H9 (cell line): ENCODE measurements at regions not wholly inside any gene's neighbourhood (a gene's known extent, or its start where the extent isn't known, plus 50 kb on each side); places are given as distances from the start of the nearest gene placed in this dataset.

Experiments
- DNase-seq: peaks from one replicate; pipeline ENCODE4 v3.0.0-alpha.2; 2017
- H2AFZ ChIP-seq: one replicate; pipeline ENCODE4 v1.6.1; 2013; ENCODE audit warnings: mild to moderate bottlenecking, low read length, control low read depth, moderate library complexity
- H2AK5ac ChIP-seq: 2 replicates; pipeline ENCODE4 v1.6.1; 2013; ENCODE audit warnings: low read length, control low read depth, mixed read lengths; ENCODE audit not compliant: insufficient read length
- H2BK120ac ChIP-seq: one replicate; pipeline ENCODE4 v1.6.1; 2013; ENCODE audit warnings: low read depth, mild to moderate bottlenecking, low read length, control low read depth, inconsistent platforms; ENCODE audit not compliant: poor library complexity, severe bottlenecking
- H2BK12ac ChIP-seq: 2 replicates; pipeline ENCODE4 v1.6.1; 2013; ENCODE audit warnings: low read length, control low read depth, mixed read lengths, low read depth; ENCODE audit not compliant: insufficient read length
- H2BK15ac ChIP-seq: 2 replicates; pipeline ENCODE4 v1.6.1; 2013; ENCODE audit warnings: low read depth, low read length, control low read depth
- H2BK20ac ChIP-seq: one replicate; pipeline ENCODE4 v1.6.1; 2013; ENCODE audit warnings: low read depth, mild to moderate bottlenecking, low read length, control low read depth, inconsistent platforms; ENCODE audit not compliant: poor library complexity, severe bottlenecking
- H2BK5ac ChIP-seq: 2 replicates; pipeline ENCODE4 v1.6.1; 2013; ENCODE audit warnings: low read length, control low read depth, mixed read lengths; ENCODE audit not compliant: insufficient read length
- H3K14ac ChIP-seq: 2 replicates; pipeline ENCODE4 v1.6.1; 2013; ENCODE audit warnings: low read length, control low read depth; ENCODE audit not compliant: insufficient read depth
- H3K18ac ChIP-seq: 2 replicates; pipeline ENCODE4 v1.6.1; 2013; ENCODE audit warnings: low read depth, mild to moderate bottlenecking, mixed read lengths, low read length, control low read depth; ENCODE audit not compliant: insufficient read length
- H3K23ac ChIP-seq: 2 replicates; pipeline ENCODE4 v1.6.1; 2013; ENCODE audit warnings: low read length, control low read depth, mixed read lengths, low read depth; ENCODE audit not compliant: insufficient read length
- H3K23me2 ChIP-seq: 2 replicates; pipeline ENCODE4 v1.6.1; 2013; ENCODE audit warnings: low read depth, mild to moderate bottlenecking, mixed read lengths, low read length, control low read depth; ENCODE audit not compliant: insufficient read length, poor library complexity, severe bottlenecking
- H3K27ac ChIP-seq: 2 replicates; pipeline ENCODE4 v1.5.1; 2013; ENCODE audit warnings: low read length, control low read depth, mixed read lengths, low read depth; ENCODE audit not compliant: insufficient read length
- H3K27me3 ChIP-seq: 2 replicates; pipeline ENCODE4 v1.6.1; 2013; ENCODE audit warnings: low read length, control low read depth, inconsistent platforms; ENCODE audit not compliant: insufficient read depth
- H3K4ac ChIP-seq: 2 replicates; pipeline ENCODE4 v1.6.1; 2013; ENCODE audit warnings: low read depth, mild to moderate bottlenecking, control low read depth, inconsistent platforms, low read length, moderate library complexity
- H3K4me1 ChIP-seq: 2 replicates; pipeline ENCODE4 v1.6.1; 2013; ENCODE audit warnings: low read length, control low read depth, inconsistent platforms; ENCODE audit not compliant: insufficient read depth
- H3K4me2 ChIP-seq: 2 replicates; pipeline ENCODE4 v1.6.1; 2013; ENCODE audit warnings: low read length, control low read depth, mixed read lengths; ENCODE audit not compliant: insufficient read length, insufficient read depth
- H3K56ac ChIP-seq: 2 replicates; pipeline ENCODE4 v1.6.1; 2013; ENCODE audit warnings: low read depth, mild to moderate bottlenecking, mixed read lengths, low read length, control low read depth; ENCODE audit not compliant: insufficient read length
- H3K79me1 ChIP-seq: 2 replicates; pipeline ENCODE4 v1.6.1; 2013; ENCODE audit warnings: low read depth, mild to moderate bottlenecking, moderate library complexity, low read length, control low read depth, inconsistent platforms; ENCODE audit not compliant: insufficient read depth, poor library complexity, severe bottlenecking
- H3K79me2 ChIP-seq: 2 replicates; pipeline ENCODE4 v1.6.1; 2013; ENCODE audit warnings: low read length, control low read depth, inconsistent platforms; ENCODE audit not compliant: insufficient read depth
- H3K9ac ChIP-seq: 2 replicates; pipeline ENCODE4 v1.6.1; 2013; ENCODE audit warnings: low read length, control low read depth, mixed read lengths; ENCODE audit not compliant: insufficient read length; ENCODE audit errors: extremely low read depth
- H3K9me3 ChIP-seq: one replicate; pipeline ENCODE4 v1.6.1; 2013; ENCODE audit warnings: low read depth, low read length, inconsistent platforms; ENCODE audit not compliant: control insufficient read depth
- H3T11ph ChIP-seq: one replicate; pipeline ENCODE4 v1.6.1; 2013; ENCODE audit warnings: mild to moderate bottlenecking, low read length, control low read depth, inconsistent platforms
- H4K20me1 ChIP-seq: one replicate; pipeline ENCODE4 v1.6.1; 2013; ENCODE audit not compliant: control insufficient read depth, insufficient read length, insufficient read depth
- H4K5ac ChIP-seq: 2 replicates; pipeline ENCODE4 v1.6.1; 2013; ENCODE audit warnings: low read depth, mild to moderate bottlenecking, mixed read lengths, low read length, control low read depth; ENCODE audit not compliant: insufficient read length
- H4K8ac ChIP-seq: replicated peaks from 2 replicates; pipeline ENCODE4 v1.6.1; 2013; ENCODE audit warnings: low read length, control low read depth, mixed read lengths, low read depth; ENCODE audit not compliant: insufficient read length
- H4K91ac ChIP-seq: 2 replicates; pipeline ENCODE4 v1.6.1; 2013; ENCODE audit warnings: low read depth, mild to moderate bottlenecking, moderate library complexity, mixed read lengths, low read length, control low read depth; ENCODE audit not compliant: insufficient read length
- H3K27ac Mint-ChIP-seq, 3 experiments: 2 replicates in 2 of 3; 3 replicates in 1 of 3; pipeline ENCODE4 v1.8.0; 2020 to 2021; ENCODE audit warnings: mixed read lengths in 3 of 3, mild to moderate bottlenecking in 1 of 3, moderate library complexity in 1 of 3
- H3K27me3 Mint-ChIP-seq: 2 replicates; pipeline ENCODE4 v1.8.0; 2021; ENCODE audit warnings: low read depth, mild to moderate bottlenecking, moderate library complexity, mixed read lengths
- H3K36me3 Mint-ChIP-seq, 3 experiments: 2 replicates in 2 of 3; 3 replicates in 1 of 3; pipeline ENCODE4 v1.8.0; 2020 to 2021; ENCODE audit warnings: low read depth in 3 of 3, mixed read lengths in 3 of 3; ENCODE audit not compliant: insufficient read depth in 1 of 3
- H3K4me1 Mint-ChIP-seq, 2 experiments: 2 replicates each; pipeline ENCODE4 v1.8.0; 2020; ENCODE audit warnings: mixed read lengths in 2 of 2
- H3K4me3 Mint-ChIP-seq, 2 experiments: 2 replicates in 1 of 2; 3 replicates in 1 of 2; pipeline ENCODE4 v1.8.0; 2020 to 2021; ENCODE audit warnings: mild to moderate bottlenecking in 2 of 2, mixed read lengths in 2 of 2, moderate library complexity in 1 of 2
- H3K9me3 Mint-ChIP-seq, 2 experiments: 2 replicates in 1 of 2; 3 replicates in 1 of 2; pipeline ENCODE4 v1.8.0; 2020; ENCODE audit warnings: mild to moderate bottlenecking in 2 of 2, mixed read lengths in 2 of 2, moderate library complexity in 1 of 2
- CTCF ChIP-seq: fragments of 200-600 bp; sonication (generic); conservative IDR thresholded peaks from 3 replicates; pipeline ENCODE4 v1.8.0; 2021; ENCODE audit warnings: antibody characterized with exemption, mild to moderate bottlenecking
- WGBS: extraction: QIAGEN DNeasy Blood & Tissue Kit; methylation state at CpG from one replicate; pipeline ENCODE4 v1.1.7; 2013; ENCODE audit warnings: missing lambda C conversion rate, low lambda C conversion rate, mixed read lengths; ENCODE audit not compliant: insufficient read length; ENCODE audit errors: extremely low coverage; 5-methylcytosine and 5-hydroxymethylcytosine counted together

GRCh38 chr15:62242999-62243398 lies 77.9 kb upstream of the C2CD4B start:
- Histone ChIP-seq H4K8ac (no peak overlapping the region), H4K20me1 (no peaks in the 10 kb centered on the region), H3K79me1 (no peaks in the 10 kb centered on the region), H2BK20ac (no peak overlapping the region), H2BK15ac (no peak overlapping the region), H3K9me3 (no peaks in the 10 kb centered on the region), H4K91ac (no peak overlapping the region), H3K27me3 (no peaks in the 10 kb centered on the region), H4K5ac (no peak overlapping the region), H3T11ph (no peak overlapping the region), H2AK5ac (no peak overlapping the region), H3K4me1 (no peaks in the 10 kb centered on the region), H2BK120ac (no peak overlapping the region), H3K79me2 (no peaks in the 10 kb centered on the region), H3K23me2 (no peaks in the 10 kb centered on the region), H3K4me2 (no peak overlapping the region), H3K14ac (no peak overlapping the region), H2BK12ac (no peak overlapping the region), H3K9ac (no peak overlapping the region), H2BK5ac (no peak overlapping the region), H3K27ac (no peak overlapping the region), H3K18ac (no peak overlapping the region), H3K4ac (no peak overlapping the region), H2AFZ (no peak overlapping the region), H3K56ac (no peak overlapping the region), H3K23ac (no peak overlapping the region)
- no CpG with 5 or more reads among the region's 7 CpGs for WGBS
- no peaks in the 10 kb centered on the region for H3K36me3 Mint-ChIP-seq
- peak overlapping the region in 1 of 3 experiments; percentile 42; a peak in 1 of 7 replicates for H3K27ac Mint-ChIP-seq
- H3K4me3 Mint-ChIP-seq: no peak overlapping the region
- TF ChIP-seq CTCF: no peak
- H3K9me3 Mint-ChIP-seq: 0 out of 5 replicates have a peak, but pooled peaks cover 0 to under 1% of the 10 kb centered on the region in 2 experiments
- H3K27me3 Mint-ChIP-seq: peaks cover 4% of the 10 kb centered on the region; the same call in 1 of the 2 replicates
- no peak for DNase-seq
- peaks cover 0 to 12% of the 10 kb centered on the region in 2 experiments; a peak in 1 of 4 replicates for H3K4me1 Mint-ChIP-seq
